Natural killer cell (primary cell): ENCODE measurements at regions not wholly inside any gene's neighbourhood (a gene's known extent, or its start where the extent isn't known, plus 50 kb on each side); places are given as distances from the start of the nearest gene placed in this dataset.

Experiments
- ATAC-seq, 3 donors: fragments of 150-1000 bp in 2 of 3; fragments of 200-7000 bp in 1 of 3; cut with Tn5 transposase; 1 replicate in 1 of 3; 2 replicates in 2 of 3; pipeline ENCODE4 v1.10.0; 2021; ENCODE audit warnings: mild to moderate bottlenecking in 2 of 3, moderate library complexity in 2 of 3
- DNase-seq, 2 donors: peaks; one replicate each; pipeline versions ENCODE4 v3.0.0 to v3.0.0-alpha.2; 2013 to 2021; ENCODE audit warnings: mixed read lengths in 1 of 2
- H3K27ac ChIP-seq: one replicate; pipeline ENCODE4 v1.5.1; 2013; ENCODE audit warnings: mild to moderate bottlenecking, low read length
- H3K27me3 ChIP-seq: one replicate; pipeline ENCODE4 v1.6.1; 2013; ENCODE audit warnings: low read length; ENCODE audit not compliant: control insufficient read depth, insufficient read depth
- H3K36me3 ChIP-seq: one replicate; pipeline ENCODE4 v1.6.1; 2013; ENCODE audit warnings: low read length; ENCODE audit not compliant: control insufficient read depth, insufficient read depth
- H3K4me1 ChIP-seq: one replicate; pipeline ENCODE4 v1.6.1; 2013; ENCODE audit warnings: low read length; ENCODE audit not compliant: control insufficient read depth, insufficient read depth
- H3K4me3 ChIP-seq: one replicate; pipeline ENCODE4 v1.5.1; 2013; ENCODE audit warnings: low read length
- H3K9me3 ChIP-seq: one replicate; pipeline ENCODE4 v1.6.1; 2013; ENCODE audit warnings: low read length; ENCODE audit not compliant: control insufficient read depth, insufficient read depth
- H3K27ac Mint-ChIP-seq, 2 donors: one replicate each; pipeline ENCODE4 v1.8.0; 2022; ENCODE audit warnings: mild to moderate bottlenecking in 2 of 2, mixed read lengths in 2 of 2, moderate library complexity in 1 of 2
- H3K27me3 Mint-ChIP-seq, 2 donors: one replicate each; pipeline ENCODE4 v1.8.0; 2022; ENCODE audit warnings: low read depth in 2 of 2, mixed read lengths in 2 of 2
- H3K36me3 Mint-ChIP-seq: one replicate; pipeline ENCODE4 v1.8.0; 2022; ENCODE audit warnings: mixed read lengths
- H3K4me1 Mint-ChIP-seq, 2 donors: one replicate each; pipeline ENCODE4 v1.8.0; 2022; ENCODE audit warnings: mixed read lengths in 2 of 2
- H3K4me3 Mint-ChIP-seq: one replicate; pipeline ENCODE4 v1.8.0; 2022; ENCODE audit warnings: mild to moderate bottlenecking, moderate library complexity, mixed read lengths
- H3K9me3 Mint-ChIP-seq, 2 donors: one replicate each; pipeline ENCODE4 v1.8.0; 2022; ENCODE audit warnings: mixed read lengths in 2 of 2
- WGBS: methylation state at CpG from one replicate; pipeline ENCODE4 v1.1.7; 2013; ENCODE audit warnings: missing lambda C conversion rate; ENCODE audit not compliant: insufficient coverage; 5-methylcytosine and 5-hydroxymethylcytosine counted together
- intact Hi-C: fragments of 100-400 bp; cut with micrococcal nuclease; formaldehyde crosslinking; loops from one replicate; pipeline ENCODE4 v1.14.2; 2022
- TF ChIP-seq, protein P1 (sequence below): fragments of 200-600 bp; IDR thresholded peaks from one replicate; pipeline ENCODE4 v1.8.0; 2022; ENCODE audit warnings: antibody characterized with exemption

DNA sequence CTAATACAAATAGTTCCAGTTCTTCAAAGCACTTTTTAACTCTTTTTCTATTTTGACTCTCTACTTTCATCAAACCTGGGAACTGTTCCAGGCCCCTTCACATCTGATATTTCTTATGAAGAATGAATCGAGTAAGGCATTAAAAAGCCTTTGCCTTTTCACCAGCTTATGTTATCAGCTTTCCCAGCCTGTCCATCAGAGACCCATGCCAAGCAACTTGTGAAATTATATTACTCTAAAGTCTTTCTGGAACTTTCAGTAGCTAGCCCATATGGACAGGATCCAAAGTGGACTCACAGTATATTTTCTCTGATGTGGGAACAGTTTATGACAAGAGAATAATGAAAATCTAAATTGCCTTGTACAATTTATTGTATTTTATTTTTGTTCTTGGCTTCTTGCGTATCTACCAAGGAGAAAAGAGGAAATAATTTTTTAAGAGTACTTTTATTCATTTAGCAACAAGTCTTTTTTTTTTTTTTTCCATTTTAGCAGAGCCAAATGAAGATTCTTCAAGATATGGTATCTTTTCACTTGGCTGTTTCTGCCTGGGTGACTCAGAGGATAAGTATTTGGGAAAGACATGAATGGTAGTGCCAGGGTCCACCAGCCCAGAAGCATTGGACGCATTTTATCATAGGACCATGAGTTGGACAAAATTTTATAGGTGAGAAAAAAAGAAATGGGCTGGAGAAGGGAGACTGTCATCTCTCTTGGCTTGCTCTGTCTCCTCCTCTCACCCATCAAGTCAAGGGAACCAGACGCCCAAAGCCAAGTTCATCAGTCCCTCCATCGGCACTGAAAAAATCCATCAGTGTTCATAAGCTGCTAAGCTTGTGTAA lies 195.8 kb upstream of the NEBL start:
- TF ChIP-seq, protein P1, sequence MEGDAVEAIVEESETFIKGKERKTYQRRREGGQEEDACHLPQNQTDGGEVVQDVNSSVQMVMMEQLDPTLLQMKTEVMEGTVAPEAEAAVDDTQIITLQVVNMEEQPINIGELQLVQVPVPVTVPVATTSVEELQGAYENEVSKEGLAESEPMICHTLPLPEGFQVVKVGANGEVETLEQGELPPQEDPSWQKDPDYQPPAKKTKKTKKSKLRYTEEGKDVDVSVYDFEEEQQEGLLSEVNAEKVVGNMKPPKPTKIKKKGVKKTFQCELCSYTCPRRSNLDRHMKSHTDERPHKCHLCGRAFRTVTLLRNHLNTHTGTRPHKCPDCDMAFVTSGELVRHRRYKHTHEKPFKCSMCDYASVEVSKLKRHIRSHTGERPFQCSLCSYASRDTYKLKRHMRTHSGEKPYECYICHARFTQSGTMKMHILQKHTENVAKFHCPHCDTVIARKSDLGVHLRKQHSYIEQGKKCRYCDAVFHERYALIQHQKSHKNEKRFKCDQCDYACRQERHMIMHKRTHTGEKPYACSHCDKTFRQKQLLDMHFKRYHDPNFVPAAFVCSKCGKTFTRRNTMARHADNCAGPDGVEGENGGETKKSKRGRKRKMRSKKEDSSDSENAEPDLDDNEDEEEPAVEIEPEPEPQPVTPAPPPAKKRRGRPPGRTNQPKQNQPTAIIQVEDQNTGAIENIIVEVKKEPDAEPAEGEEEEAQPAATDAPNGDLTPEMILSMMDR: no peak
- Mint-ChIP-seq H3K36me3 (no peaks in the 10 kb centered on the region), H3K9me3 (no peaks in the 10 kb centered on the region), H3K27me3 (peaks cover 0 to 7% of the 10 kb centered on the region in 2 donors), H3K4me3 (no peak overlapping the region), H3K4me1 (no peaks in the 10 kb centered on the region), H3K27ac (no peak overlapping the region)
- intact Hi-C loops: no loop called here
- no peak for ATAC-seq
- WGBS: 88% methylated on average over 4 of the region's 5 CpGs
- Histone ChIP-seq H3K9me3 (no peaks in the 10 kb centered on the region), H3K27ac (no peak overlapping the region), H3K4me1 (no peaks in the 10 kb centered on the region), H3K27me3 (no peaks in the 10 kb centered on the region), H3K4me3 (no peak overlapping the region), H3K36me3 (no peaks in the 10 kb centered on the region)
- no peak for DNase-seq

- Histone ChIP-seq H3K27me3 (no peaks in the 10 kb centered on the region), H3K4me1 (no peaks in the 10 kb centered on the region), H3K36me3 (no peaks in the 10 kb centered on the region), H3K9me3 (no peaks in the 10 kb centered on the region), H3K4me3 (no peak overlapping the region), H3K27ac (no peak overlapping the region)
- Mint-ChIP-seq H3K27me3 (peaks cover 0 to 7% of the 10 kb centered on the region in 2 donors), H3K4me1 (no peaks in the 10 kb centered on the region), H3K9me3 (no peaks in the 10 kb centered on the region), H3K27ac (no peak overlapping the region), H3K4me3 (no peak overlapping the region), H3K36me3 (no peaks in the 10 kb centered on the region)
- 75% methylated on average over 6 of the region's 6 CpGs for WGBS
- ATAC-seq: no peak
- intact Hi-C loops: no loop called here
- TF ChIP-seq, protein P1: no peak
- no peak for DNase-seq
Observed at GRCh38 chr10:21090609-21091082, 193.5 kb upstream of the NEBL start.

- Histone ChIP-seq H3K36me3 (no peaks in the 10 kb centered on the region), H3K9me3 (no peaks in the 10 kb centered on the region), H3K27me3 (no peaks in the 10 kb centered on the region), H3K4me3 (no peak overlapping the region), H3K27ac (no peak overlapping the region), H3K4me1 (no peaks in the 10 kb centered on the region)
- 81% methylated on average over 2 of the region's 4 CpGs for WGBS
- Mint-ChIP-seq H3K4me3 (no peak overlapping the region), H3K9me3 (no peaks in the 10 kb centered on the region), H3K27ac (no peak overlapping the region), H3K27me3 (peaks cover 0 to 7% of the 10 kb centered on the region in 2 donors), H3K4me1 (no peaks in the 10 kb centered on the region), H3K36me3 (no peaks in the 10 kb centered on the region)
- ATAC-seq: no peak
- no peak for DNase-seq
- TF ChIP-seq, protein P1: no peak
- intact Hi-C loops: no loop called here
Observed at GRCh38 chr10:21087476-21087875, 190.4 kb upstream of the NEBL start.
